Erythroblast (primary cell): ENCODE measurements at regions not wholly inside any gene's neighbourhood (a gene's known extent, or its start where the extent isn't known, plus 50 kb on each side); places are given as distances from the start of the nearest gene placed in this dataset.
"Not testable (repeated sequence)": the region's sequence is repeated elsewhere in the genome, so short reads cannot be mapped to it uniquely, and the experiment has no call there.

Experiments used
- DNase-seq, 2 experiments: peaks; one replicate each; lab custom pipeline; 2025; lab: John Stamatoyannopoulos, UW
- GATA1 ChIP-seq: IDR thresholded peaks from 2 replicates; pipeline ENCODE4 v1.6.1; 2011; ENCODE audit warnings: low read depth, mild to moderate bottlenecking, control low read depth, low read length, moderate library complexity
- POLR2A ChIP-seq: IDR thresholded peaks from 2 replicates; pipeline ENCODE4 v1.6.1; 2011; ENCODE audit warnings: mild to moderate bottlenecking, low read length

GRCh38 chr3:145307272-145307671 is 853.7 kb downstream of the PLOD2 start:
- no peak for DNase-seq

GRCh38 chr3:145313751-145314150 is 847.2 kb downstream of the PLOD2 start:
- no peak for DNase-seq
- TF ChIP-seq GATA1 (no peak), POLR2A (no peak)

More at GRCh38 chr3:145307272-145307671, 853.7 kb downstream of the PLOD2 start:
- TF ChIP-seq GATA1 (no peak), POLR2A (no peak)

- not testable (repeated sequence) for DNase-seq
Observed at GRCh38 chr3:145316253-145316652, 844.7 kb downstream of the PLOD2 start.

GRCh38 chr3:145326666-145327065 is 834.3 kb downstream of the PLOD2 start:
- DNase-seq = no peak
- no peak for TF ChIP-seq GATA1
- TF ChIP-seq POLR2A = no peak

- not testable (repeated sequence) for DNase-seq
Observed at GRCh38 chr3:145333427-145333826, 827.6 kb downstream of the PLOD2 start.

GRCh38 chr3:145333931-145334330 is 827.1 kb downstream of the PLOD2 start:
- no peak for DNase-seq
- no peak for TF ChIP-seq POLR2A
- no peak for TF ChIP-seq GATA1

GRCh38 chr3:145355206-145355605 is 805.8 kb downstream of the PLOD2 start:
- TF ChIP-seq GATA1 (no peak), POLR2A (no peak)
- no peak for DNase-seq

- no peak for DNase-seq
- TF ChIP-seq POLR2A (no peak), GATA1 (no peak)
Observed at GRCh38 chr3:145357453-145357852, 803.5 kb downstream of the PLOD2 start.

- DNase-seq = no peak
- no peak for TF ChIP-seq POLR2A
- no peak for TF ChIP-seq GATA1
Observed at GRCh38 chr3:145359040-145359439, 801.9 kb downstream of the PLOD2 start.

- no peak for DNase-seq
- TF ChIP-seq POLR2A (no peak), GATA1 (no peak)
Observed at GRCh38 chr3:145368748-145369147, 792.2 kb downstream of the PLOD2 start.

GRCh38 chr3:145370870-145371269 is 790.1 kb downstream of the PLOD2 start:
- DNase-seq = no peak
- TF ChIP-seq GATA1 (no peak), POLR2A (no peak)

GRCh38 chr3:145377301-145377700 is 783.7 kb downstream of the PLOD2 start:
- DNase-seq = no peak
- TF ChIP-seq GATA1 (no peak), POLR2A (no peak)

- DNase-seq = no peak
- TF ChIP-seq POLR2A (no peak), GATA1 (no peak)
Observed at GRCh38 chr3:145383416-145383815, 777.6 kb downstream of the PLOD2 start.

GRCh38 chr3:145384307-145384706 is 776.7 kb downstream of the PLOD2 start:
- no peak for DNase-seq
- no peak for TF ChIP-seq GATA1
- TF ChIP-seq POLR2A = no peak

- DNase-seq = no peak
- TF ChIP-seq POLR2A (no peak), GATA1 (no peak)
Observed at GRCh38 chr3:145387211-145387610, 773.8 kb downstream of the PLOD2 start.

GRCh38 chr3:145395421-145395820 is 765.6 kb downstream of the PLOD2 start:
- no peak for TF ChIP-seq GATA1
- TF ChIP-seq POLR2A = no peak
- no peak for DNase-seq

- TF ChIP-seq POLR2A = no peak
- TF ChIP-seq GATA1 = no peak
- DNase-seq = no peak
Observed at GRCh38 chr3:145411605-145412004, 749.4 kb downstream of the PLOD2 start.

- no peak for TF ChIP-seq GATA1
- no peak for DNase-seq
Observed at GRCh38 chr3:145417678-145418077, 743.3 kb downstream of the PLOD2 start.
